Retina (tissue), 1 donor: ENCODE measurements at regions not wholly inside any gene's neighbourhood (a gene's known extent, or its start where the extent isn't known, plus 50 kb on each side); places are given as distances from the start of the nearest gene placed in this dataset.
"Not testable (repeated sequence)": the region's sequence is repeated elsewhere in the genome, so short reads cannot be mapped to it uniquely, and the experiment has no call there.

Experiments
- DNase-seq: peaks from one replicate; pipeline ENCODE4 v3.0.0-alpha.2; 2016

GRCh38 chr22:49470741-49471503, 356.8 kb downstream of the BRD1 start:
- DNase-seq = no peak

- DNase-seq = no peak
Observed at GRCh38 chr22:49469896-49470740, 357.6 kb downstream of the BRD1 start.

- DNase-seq = no peak
Observed at GRCh38 chr22:49468487-49469198, 359.0 kb downstream of the BRD1 start.

- no peak for DNase-seq
Observed at GRCh38 chr22:49466878-49467595, 360.6 kb downstream of the BRD1 start.

GRCh38 chr22:49464037-49464436, 363.6 kb downstream of the BRD1 start:
- no peak for DNase-seq

- DNase-seq = no peak
Observed at GRCh38 chr22:49462795-49463194, 364.9 kb downstream of the BRD1 start.

GRCh38 chr22:49462291-49462690, 365.4 kb downstream of the BRD1 start:
- DNase-seq = no peak

GRCh38 chr22:49461674-49462073, 366.0 kb downstream of the BRD1 start:
- no peak for DNase-seq

GRCh38 chr22:49460592-49461281, 366.9 kb downstream of the BRD1 start:
- no peak for DNase-seq

- DNase-seq = no peak
Observed at GRCh38 chr22:49460091-49460490, 367.6 kb downstream of the BRD1 start.

GRCh38 chr22:49458708-49459099, 369.0 kb downstream of the BRD1 start:
- DNase-seq = no peak

- DNase-seq = no peak
Observed at GRCh38 chr22:49457946-49458707, 369.5 kb downstream of the BRD1 start.

- DNase-seq = no peak
Observed at GRCh38 chr22:49457146-49457545, 370.5 kb downstream of the BRD1 start.

GRCh38 chr22:49455595-49455994, 372.1 kb downstream of the BRD1 start:
- DNase-seq = no peak

- DNase-seq = no peak
Observed at GRCh38 chr22:49454726-49455125, 372.9 kb downstream of the BRD1 start.

GRCh38 chr22:49453771-49454170, 373.9 kb downstream of the BRD1 start:
- no peak for DNase-seq

- not testable (repeated sequence) for DNase-seq
Observed at GRCh38 chr22:49453019-49453418, 374.7 kb downstream of the BRD1 start.

- DNase-seq = no peak
Observed at GRCh38 chr22:49452362-49452946, 375.2 kb downstream of the BRD1 start.

- DNase-seq = no peak
Observed at GRCh38 chr22:49451070-49451840, 376.4 kb downstream of the BRD1 start.

GRCh38 chr22:49450498-49450897, 377.2 kb downstream of the BRD1 start:
- no peak for DNase-seq
